ENCODE measurements at regions not wholly inside any gene's neighbourhood (a gene's known extent, or its start where the extent isn't known, plus 50 kb on each side); places are given as distances from the start of the nearest gene placed in this dataset.

GRCh38 chr16:65896448-65897153, 469.9 kb upstream of the CDH5 start:
- ATAC-seq (no peak), DNase-seq (ENCODE audit: low spot score) (no peak)
- peaks cover 20% of the 10 kb centered on the region for H3K4me1 Mint-ChIP-seq
- TF ChIP-seq TEAD1 (CRISPR knock-in tag; IDR thresholded peaks at IDR 0.05) (no peak), FOXP4 (CRISPR knock-in tag; IDR thresholded peaks at IDR 0.05) (no peak)
- no peak overlapping the region for H3K27ac Mint-ChIP-seq
- POLR2A ChIA-PET: no interaction called here
- no peak overlapping the region for H3K4me3 Mint-ChIP-seq
- H3K36me3 Mint-ChIP-seq: no peaks in the 10 kb centered on the region
- CTCF ChIA-PET: no interaction called here
- peaks cover 7% of the 10 kb centered on the region for H3K9me3 Mint-ChIP-seq
- H3K27me3 Mint-ChIP-seq (ENCODE audit: low read depth): no peaks in the 10 kb centered on the region

- no peaks in the 10 kb centered on the region for H3K27me3 Mint-ChIP-seq (ENCODE audit: low read depth)
- DNase-seq (ENCODE audit: low spot score) (no peak), ATAC-seq (no peak)
- no peak overlapping the region for H3K4me3 Mint-ChIP-seq
- TF ChIP-seq ETV6 (CRISPR knock-in tag; IDR thresholded peaks at IDR 0.05) (no peak), FOXP4 (CRISPR knock-in tag; IDR thresholded peaks at IDR 0.05) (no peak), ZNF121 (CRISPR knock-in tag; IDR thresholded peaks at IDR 0.05) (no peak)
- ChIA-PET POLR2A (no interaction called here), CTCF (no interaction called here)
- no peak overlapping the region for H3K27ac Mint-ChIP-seq
- H3K4me1 Mint-ChIP-seq: peaks cover 22% of the 10 kb centered on the region
- no peaks in the 10 kb centered on the region for H3K36me3 Mint-ChIP-seq
- peaks cover 7% of the 10 kb centered on the region for H3K9me3 Mint-ChIP-seq
Observed at GRCh38 chr16:65895906-65896305, 470.6 kb upstream of the CDH5 start.

- H3K4me3 Mint-ChIP-seq: no peak overlapping the region
- ChIA-PET POLR2A (no interaction called here), CTCF (no interaction called here)
- TF ChIP-seq MAX (CRISPR knock-in tag; IDR thresholded peaks at IDR 0.05) (no peak), CREB1 (CRISPR knock-in tag; IDR thresholded peaks at IDR 0.05) (no peak), FOXJ3 (CRISPR knock-in tag; IDR thresholded peaks at IDR 0.05; ENCODE audit: borderline replicate concordance) (no peak), ZNF532 (CRISPR knock-in tag; IDR thresholded peaks at IDR 0.05; ENCODE audit: borderline replicate concordance) (no peak), ESRRA (CRISPR knock-in tag; IDR thresholded peaks at IDR 0.05; ENCODE audit: borderline replicate concordance) (no peak), ZNF671 (CRISPR knock-in tag; IDR thresholded peaks at IDR 0.05) (no peak), ZNF232 (CRISPR knock-in tag; IDR thresholded peaks at IDR 0.05) (no peak), AR (CRISPR knock-in tag; IDR thresholded peaks at IDR 0.05) (no peak)
- TF ChIP-seq, protein P1, sequence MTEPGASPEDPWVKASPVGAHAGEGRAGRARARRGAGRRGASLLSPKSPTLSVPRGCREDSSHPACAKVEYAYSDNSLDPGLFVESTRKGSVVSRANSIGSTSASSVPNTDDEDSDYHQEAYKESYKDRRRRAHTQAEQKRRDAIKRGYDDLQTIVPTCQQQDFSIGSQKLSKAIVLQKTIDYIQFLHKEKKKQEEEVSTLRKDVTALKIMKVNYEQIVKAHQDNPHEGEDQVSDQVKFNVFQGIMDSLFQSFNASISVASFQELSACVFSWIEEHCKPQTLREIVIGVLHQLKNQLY (CRISPR knock-in tag; IDR thresholded peaks at IDR 0.05): no peak
- TF ChIP-seq, protein P2, sequence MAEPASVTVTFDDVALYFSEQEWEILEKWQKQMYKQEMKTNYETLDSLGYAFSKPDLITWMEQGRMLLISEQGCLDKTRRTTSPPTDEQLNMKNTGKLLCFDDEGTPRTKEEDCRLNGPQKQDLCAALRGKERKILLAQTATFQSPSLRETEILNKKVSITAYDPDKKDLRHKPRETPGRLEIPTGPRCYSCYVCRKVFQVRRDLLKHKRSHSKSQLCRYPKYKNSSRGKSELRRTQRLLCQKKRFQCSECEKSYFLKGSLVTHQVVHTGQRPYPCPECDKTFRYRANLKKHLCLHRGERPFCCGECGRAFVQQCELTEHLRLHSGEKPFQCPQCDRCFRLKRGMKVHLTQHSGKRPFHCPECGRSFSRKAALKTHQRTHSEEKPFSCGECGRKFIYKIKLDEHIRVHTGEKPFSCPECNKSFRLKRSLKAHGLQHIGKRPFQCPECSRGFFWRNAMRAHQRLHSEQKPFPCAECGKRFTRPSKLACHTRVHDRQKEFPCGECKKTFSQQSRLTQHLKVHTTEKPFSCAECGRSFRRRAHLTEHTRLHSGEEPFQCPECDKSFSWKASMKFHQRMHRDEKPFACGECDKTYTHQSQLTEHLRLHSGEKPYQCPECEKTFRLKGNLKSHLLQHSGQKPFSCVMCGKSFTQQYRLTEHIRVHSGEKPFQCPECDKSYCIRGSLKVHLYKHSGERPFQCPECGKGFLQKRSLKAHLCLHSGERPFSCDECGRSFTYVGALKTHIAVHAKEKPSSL (CRISPR knock-in tag; conservative IDR thresholded peaks at IDR 0.05): no peak
Observed at GRCh38 chr16:65895486-65895885, 471.0 kb upstream of the CDH5 start.

More at GRCh38 chr16:65895486-65895885, 471.0 kb upstream of the CDH5 start:
- Mint-ChIP-seq H3K36me3 (no peaks in the 10 kb centered on the region), H3K27ac (no peak overlapping the region), H3K9me3 (peaks cover 7% of the 10 kb centered on the region), H3K4me1 (peaks cover 22% of the 10 kb centered on the region), H3K27me3 (ENCODE audit: low read depth) (no peaks in the 10 kb centered on the region)
- ATAC-seq (no peak), DNase-seq (ENCODE audit: low spot score) (no peak)

Data from WTC11 (cell line).